ENCODE measurements at regions not wholly inside any gene's neighbourhood (a gene's known extent, or its start where the extent isn't known, plus 50 kb on each side); places are given as distances from the start of the nearest gene placed in this dataset.
"Not testable (repeated sequence)": the region's sequence is repeated elsewhere in the genome, so short reads cannot be mapped to it uniquely, and the experiment has no call there.

DNA sequence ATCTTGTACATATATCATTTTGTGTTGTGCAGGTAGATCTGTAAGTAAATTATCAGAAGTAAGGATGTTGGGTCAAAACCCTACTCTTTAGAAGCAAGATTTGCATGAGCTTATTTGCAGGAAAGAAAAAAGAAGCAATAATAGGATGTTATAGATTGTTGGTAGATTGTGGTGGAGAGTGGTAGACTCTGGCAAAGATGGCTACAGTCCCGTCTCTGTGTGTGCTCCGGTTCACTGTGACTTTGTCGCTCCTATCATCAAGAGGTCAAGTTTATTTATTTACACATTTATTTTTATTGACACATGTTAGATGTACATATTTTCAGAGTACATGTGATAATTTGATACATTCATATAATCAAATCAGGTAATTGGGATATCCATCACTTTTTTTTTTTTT lies 81.0 kb upstream of the NDUFV2 start:
- Mint-ChIP-seq H3K4me3 (no peak overlapping the region), H3K36me3 (ENCODE audit: low read depth) (no peaks in the 10 kb centered on the region), H3K4me1 (ENCODE audit: low read depth) (peaks cover 24% of the 10 kb centered on the region), H3K27me3 (ENCODE audit: low read depth) (peaks cover 9% of the 10 kb centered on the region), H3K9me3 (ENCODE audit: insufficient read depth) (no peaks in the 10 kb centered on the region), H3K27ac (no peak overlapping the region)
- ChIA-PET CTCF (no interaction called here), POLR2A (no interaction called here)
- no peak for DNase-seq
- no peak for ATAC-seq

DNA sequence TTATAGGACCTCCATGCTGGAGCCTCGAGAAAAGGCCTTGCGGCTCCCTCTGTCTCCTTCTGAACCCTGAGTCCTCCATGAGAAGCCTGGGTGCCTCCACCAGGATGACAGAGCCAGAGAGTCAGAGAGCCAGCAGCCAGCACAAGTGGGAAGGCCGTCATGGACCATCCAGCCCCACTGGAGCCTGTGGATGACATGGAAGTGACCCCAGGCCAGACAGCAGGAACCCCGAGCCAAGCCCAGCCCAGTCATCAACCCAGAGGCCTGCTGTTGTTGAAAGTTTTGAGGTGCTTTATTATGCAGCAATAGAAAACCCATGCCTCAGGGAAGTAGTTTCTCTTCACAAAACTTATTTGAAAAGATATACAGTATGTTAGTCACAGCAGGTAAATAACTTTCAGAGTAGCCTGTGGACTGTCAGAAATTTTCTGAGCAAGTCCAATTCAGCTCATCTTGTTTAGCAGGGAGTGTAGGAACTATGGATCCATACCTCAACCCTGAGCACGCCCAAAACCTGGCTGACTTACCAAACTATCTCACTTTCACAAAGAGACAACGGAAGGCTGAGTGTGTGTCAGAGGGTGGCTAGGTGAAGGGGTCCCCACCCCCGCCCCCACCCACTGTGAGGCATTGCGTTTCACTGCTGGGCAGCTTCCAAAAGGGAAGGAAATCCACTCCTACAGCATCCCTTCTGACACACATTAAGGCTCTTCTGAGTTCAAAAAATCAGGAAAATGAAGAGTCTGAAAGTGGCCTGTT lies 79.9 kb upstream of the NDUFV2 start:
- no peaks in the 10 kb centered on the region for H3K9me3 Mint-ChIP-seq (ENCODE audit: insufficient read depth)
- no peak for ATAC-seq
- no peak overlapping the region for H3K4me3 Mint-ChIP-seq
- H3K27ac Mint-ChIP-seq = no peak overlapping the region
- peaks cover 12% of the 10 kb centered on the region for H3K27me3 Mint-ChIP-seq (ENCODE audit: low read depth)
- no peak for DNase-seq
- peaks cover 13% of the 10 kb centered on the region for H3K4me1 Mint-ChIP-seq (ENCODE audit: low read depth)
- ChIA-PET CTCF (no interaction called here), POLR2A (no interaction called here)
- H3K36me3 Mint-ChIP-seq (ENCODE audit: low read depth) = no peaks in the 10 kb centered on the region

- H3K4me3 Mint-ChIP-seq; ATAC-seq; DNase-seq; H3K36me3 Mint-ChIP-seq (ENCODE audit: low read depth); H3K27ac Mint-ChIP-seq; POLR2A ChIA-PET; H3K4me1 Mint-ChIP-seq (ENCODE audit: low read depth); H3K9me3 Mint-ChIP-seq (ENCODE audit: insufficient read depth); CTCF ChIA-PET: not testable (repeated sequence)
- peaks cover 12% of the 10 kb centered on the region for H3K27me3 Mint-ChIP-seq (ENCODE audit: low read depth)
Measured at GRCh38 chr18:9024031-9024646, 78.4 kb upstream of the NDUFV2 start.

DNA sequence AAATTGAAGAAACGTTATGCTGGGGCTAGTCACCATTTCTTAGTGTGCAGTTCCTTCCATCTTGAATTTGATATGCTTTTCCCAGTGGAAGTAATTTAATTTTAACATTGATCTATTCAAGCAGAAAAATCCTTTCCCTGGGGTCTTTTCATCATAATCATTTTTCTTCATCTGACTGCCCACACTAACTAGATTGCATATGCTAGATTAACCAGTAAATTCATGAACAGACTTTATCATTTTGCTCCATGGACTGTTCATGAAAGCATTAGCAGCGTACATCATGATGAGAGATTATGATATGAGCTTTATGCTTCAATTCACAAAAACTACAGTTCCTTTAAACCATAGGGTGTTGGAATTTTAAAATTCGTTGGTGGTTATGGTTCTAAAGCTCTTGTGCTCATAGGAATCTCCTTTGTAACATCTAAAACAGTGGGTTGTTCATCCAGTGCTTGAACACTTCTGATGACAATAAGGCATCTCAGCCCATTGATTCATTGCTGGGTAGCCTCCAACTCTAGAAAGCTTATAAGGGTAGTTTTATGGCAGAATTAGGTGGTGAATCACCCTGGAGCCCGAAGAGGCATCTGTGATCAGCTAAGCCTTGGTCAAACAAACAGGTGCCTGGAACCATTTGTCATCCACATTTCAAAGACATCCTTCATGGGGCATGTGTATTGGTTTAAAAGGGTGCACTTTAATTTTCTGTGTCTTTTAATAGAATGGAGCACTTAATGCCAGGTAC lies 77.2 kb upstream of the NDUFV2 start:
- CTCF ChIA-PET = no interaction called here

GRCh38 chr18:9029131-9029530 lies 73.4 kb upstream of the NDUFV2 start:
- H3K9me3 Mint-ChIP-seq (ENCODE audit: insufficient read depth) = no peaks in the 10 kb centered on the region
- ChIA-PET CTCF (no interaction called here), POLR2A (no interaction called here)
- no peaks in the 10 kb centered on the region for H3K36me3 Mint-ChIP-seq (ENCODE audit: low read depth)
- H3K27ac Mint-ChIP-seq = no peak overlapping the region
- H3K4me3 Mint-ChIP-seq = no peak overlapping the region
- no peak for ATAC-seq
- H3K4me1 Mint-ChIP-seq (ENCODE audit: low read depth) = no peaks in the 10 kb centered on the region
- no peak for DNase-seq
- H3K27me3 Mint-ChIP-seq (ENCODE audit: low read depth) = peaks cover 12% of the 10 kb centered on the region

More for the DNA sequence above, 77.2 kb upstream of the NDUFV2 start:
- DNase-seq (no peak), ATAC-seq (no peak)
- Mint-ChIP-seq H3K9me3 (ENCODE audit: insufficient read depth) (no peaks in the 10 kb centered on the region), H3K27ac (no peak overlapping the region), H3K27me3 (ENCODE audit: low read depth) (peaks cover 12% of the 10 kb centered on the region), H3K4me3 (no peak overlapping the region), H3K36me3 (ENCODE audit: low read depth) (no peaks in the 10 kb centered on the region), H3K4me1 (ENCODE audit: low read depth) (no peaks in the 10 kb centered on the region)
- POLR2A ChIA-PET = no interaction called here

DNA sequence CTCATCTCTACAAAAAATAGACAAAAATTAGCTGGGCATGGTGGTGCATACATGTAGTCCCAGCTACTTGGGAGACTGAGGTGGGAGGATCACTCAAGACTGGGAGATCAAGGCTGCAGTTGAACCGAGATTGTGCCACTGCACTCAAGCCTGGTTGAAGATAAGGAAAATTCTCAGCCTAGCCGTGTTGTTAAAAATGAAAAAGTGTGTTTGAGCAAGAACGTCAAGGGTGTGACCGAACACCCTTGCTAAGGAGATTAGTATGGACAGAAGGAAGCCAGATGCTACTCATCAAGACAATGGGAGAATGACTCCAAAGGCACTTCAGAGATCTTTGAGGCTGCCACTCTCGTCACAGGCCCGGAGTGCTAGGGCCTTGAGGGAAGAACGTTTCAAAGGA lies 70.0 kb upstream of the NDUFV2 start:
- CTCF ChIA-PET = interaction anchor here (1.6 kb wide), 1 partner anchor 20 kb away, joined by 4 read pairs; no protein-coding TSS in a partner anchor
- no peak for ATAC-seq
- Mint-ChIP-seq H3K36me3 (ENCODE audit: low read depth) (no peaks in the 10 kb centered on the region), H3K27ac (no peak overlapping the region), H3K4me1 (ENCODE audit: low read depth) (no peaks in the 10 kb centered on the region), H3K9me3 (ENCODE audit: insufficient read depth) (no peaks in the 10 kb centered on the region), H3K27me3 (ENCODE audit: low read depth) (no peaks in the 10 kb centered on the region), H3K4me3 (no peak overlapping the region)
- no peak for DNase-seq
- POLR2A ChIA-PET = no interaction called here

DNA sequence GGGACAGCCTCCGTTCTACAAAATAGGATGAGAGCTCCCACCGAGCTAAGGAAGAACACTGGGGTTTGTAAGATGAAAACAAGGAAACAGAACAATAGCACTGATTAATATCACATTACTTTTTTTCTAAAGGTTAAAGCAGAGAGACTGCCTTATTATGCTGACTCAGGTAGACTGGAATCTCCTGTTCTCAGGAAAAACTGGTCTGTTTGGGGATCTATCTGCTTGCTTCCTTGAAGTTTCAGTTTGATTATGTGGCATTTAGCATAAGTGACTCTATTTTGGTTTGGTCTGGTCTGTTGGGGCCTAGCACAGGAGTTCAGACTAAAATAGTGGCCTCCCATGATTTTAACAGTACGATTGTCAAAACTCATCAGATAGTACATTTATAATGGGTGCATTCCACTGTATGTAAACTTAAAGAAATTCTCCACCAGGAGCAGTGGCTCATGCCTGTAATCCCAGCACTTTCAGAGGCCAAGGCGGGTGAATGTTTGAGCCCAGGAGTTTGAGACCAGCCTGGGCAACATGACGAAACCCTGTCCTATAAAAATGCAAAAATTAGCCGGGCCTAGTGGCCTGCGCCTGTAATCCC lies 64.1 kb upstream of the NDUFV2 start:
- no peak for DNase-seq
- Mint-ChIP-seq H3K9me3 (ENCODE audit: insufficient read depth) (no peaks in the 10 kb centered on the region), H3K4me1 (ENCODE audit: low read depth) (no peaks in the 10 kb centered on the region), H3K36me3 (ENCODE audit: low read depth) (no peaks in the 10 kb centered on the region), H3K27me3 (ENCODE audit: low read depth) (peaks cover 5% of the 10 kb centered on the region), H3K27ac (no peak overlapping the region), H3K4me3 (no peak overlapping the region)
- ATAC-seq = no peak
- CTCF ChIA-PET = no interaction called here
- POLR2A ChIA-PET = no interaction called here

- ATAC-seq = no peak
- no peak for DNase-seq
- Mint-ChIP-seq H3K4me1 (ENCODE audit: low read depth) (no peaks in the 10 kb centered on the region), H3K4me3 (no peak overlapping the region), H3K9me3 (ENCODE audit: insufficient read depth) (no peaks in the 10 kb centered on the region), H3K27me3 (ENCODE audit: low read depth) (peaks cover 5% of the 10 kb centered on the region), H3K27ac (no peak overlapping the region), H3K36me3 (ENCODE audit: low read depth) (no peaks in the 10 kb centered on the region)
- ChIA-PET POLR2A (no interaction called here), CTCF (interaction anchor here (0.9 kb wide), 1 partner anchor 52 kb away, joined by 3 read pairs; no protein-coding TSS in a partner anchor)
Measured at GRCh38 chr18:9039441-9040071, 62.9 kb upstream of the NDUFV2 start.

DNA sequence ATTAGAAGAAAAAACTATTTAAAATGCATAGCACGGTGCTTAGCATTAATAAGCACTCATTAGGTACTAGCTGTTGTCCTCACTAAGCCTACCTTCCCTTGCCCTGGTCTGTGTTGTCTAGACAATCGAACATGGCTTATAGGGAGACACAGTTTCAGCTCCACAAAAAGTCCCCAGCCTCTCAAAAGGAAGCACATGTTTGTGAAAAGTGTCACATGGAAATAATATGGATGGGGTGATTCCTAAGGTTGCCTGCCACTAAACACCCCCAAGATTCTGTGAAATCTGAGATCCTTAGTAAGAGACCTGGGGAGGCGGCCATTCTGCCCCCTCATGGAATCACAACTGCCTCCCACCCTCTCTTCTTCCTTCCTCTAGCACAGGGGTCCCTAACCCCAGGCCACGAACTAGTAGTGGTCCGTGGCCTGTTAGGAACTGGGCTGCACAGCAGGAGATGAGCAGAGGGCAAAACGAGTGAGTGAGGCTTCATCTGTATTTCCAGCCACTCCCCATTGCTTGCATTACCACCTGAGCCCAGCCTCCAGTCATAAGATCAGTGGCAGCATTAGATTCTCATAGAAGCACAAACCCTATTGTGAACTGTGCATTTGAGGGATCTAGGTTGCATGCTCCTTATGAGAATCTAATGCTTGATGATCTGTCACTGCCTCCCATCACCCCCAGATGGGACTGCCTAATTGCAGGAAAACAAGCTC lies 59.6 kb upstream of the NDUFV2 start:
- Mint-ChIP-seq H3K36me3 (ENCODE audit: low read depth) (no peaks in the 10 kb centered on the region), H3K4me3 (no peak overlapping the region), H3K9me3 (ENCODE audit: insufficient read depth) (no peaks in the 10 kb centered on the region), H3K4me1 (ENCODE audit: low read depth) (peaks cover 1% of the 10 kb centered on the region), H3K27ac (no peak overlapping the region), H3K27me3 (ENCODE audit: low read depth) (peaks cover 5% of the 10 kb centered on the region)
- CTCF ChIA-PET = no interaction called here
- POLR2A ChIA-PET = no interaction called here
- DNase-seq (no peak), ATAC-seq (no peak)

- no peaks in the 10 kb centered on the region for H3K36me3 Mint-ChIP-seq (ENCODE audit: low read depth)
- H3K4me3 Mint-ChIP-seq = no peak overlapping the region
- no peak for ATAC-seq
- H3K27me3 Mint-ChIP-seq (ENCODE audit: low read depth) = peaks cover 5% of the 10 kb centered on the region
- no peak for DNase-seq
- no peak overlapping the region for H3K27ac Mint-ChIP-seq
- CTCF ChIA-PET = no interaction called here
- no peaks in the 10 kb centered on the region for H3K9me3 Mint-ChIP-seq (ENCODE audit: insufficient read depth)
- H3K4me1 Mint-ChIP-seq (ENCODE audit: low read depth) = peaks cover 8% of the 10 kb centered on the region
- POLR2A ChIA-PET = no interaction called here
Measured at GRCh38 chr18:9043581-9043980, 58.9 kb upstream of the NDUFV2 start.

DNA sequence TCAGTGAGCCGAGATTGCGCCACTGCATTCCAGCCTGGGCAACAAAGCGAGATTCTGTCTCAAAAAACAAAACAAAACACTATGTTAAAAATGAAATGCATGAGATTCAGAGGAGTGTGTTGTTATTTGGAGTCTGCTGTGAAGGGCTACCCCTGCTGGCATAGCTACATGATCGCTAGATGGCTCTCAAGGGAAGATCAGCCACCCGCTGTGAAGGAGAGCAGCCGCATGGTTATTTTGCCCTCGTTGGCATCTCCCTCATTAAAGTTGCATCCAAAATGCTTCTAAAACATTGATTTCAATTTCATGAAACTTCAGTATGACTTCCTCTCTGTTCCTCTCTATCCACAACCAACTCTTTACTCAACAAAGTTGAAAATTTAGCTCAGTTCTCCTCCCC lies 54.8 kb upstream of the NDUFV2 start:
- DNase-seq = no peak
- ChIA-PET CTCF (no interaction called here), POLR2A (no interaction called here)
- H3K4me3 Mint-ChIP-seq = no peak overlapping the region
- H3K27me3 Mint-ChIP-seq (ENCODE audit: low read depth) = no peaks in the 10 kb centered on the region
- peaks cover 15% of the 10 kb centered on the region for H3K4me1 Mint-ChIP-seq (ENCODE audit: low read depth)
- no peak for ATAC-seq
- H3K9me3 Mint-ChIP-seq (ENCODE audit: insufficient read depth) = peaks cover 18% of the 10 kb centered on the region
- no peak overlapping the region for H3K27ac Mint-ChIP-seq
- peaks cover 5% of the 10 kb centered on the region for H3K36me3 Mint-ChIP-seq (ENCODE audit: low read depth)
